Tibial nerve (tissue), 3 donors: ENCODE measurements at regions not wholly inside any gene's neighbourhood (a gene's known extent, or its start where the extent isn't known, plus 50 kb on each side); places are given as distances from the start of the nearest gene placed in this dataset.

Experiments used
- POLR2A ChIP-seq, 2 donors: fragments of 450-650 bp; IDR thresholded peaks; one replicate each; pipeline ENCODE4 v1.6.1; 2017; ENCODE audit warnings: antibody characterized with exemption in 2 of 2, mild to moderate bottlenecking in 2 of 2, moderate library complexity in 2 of 2
- TF ChIP-seq, protein P1 (sequence below), 5 experiments: fragments of 200-600 bp in 3 of 5; fragments of 450-650 bp in 2 of 5; sonication (generic) in 3 of 5; IDR thresholded peaks; one replicate each; pipeline ENCODE4 v1.5.1; 2016 to 2019; ENCODE audit warnings: antibody characterized with exemption in 5 of 5, mild to moderate bottlenecking in 3 of 5, moderate library complexity in 2 of 5

GRCh38 chr18:27478459-27478858 is 293.4 kb upstream of the CHST9 start:
- TF ChIP-seq, protein P1, sequence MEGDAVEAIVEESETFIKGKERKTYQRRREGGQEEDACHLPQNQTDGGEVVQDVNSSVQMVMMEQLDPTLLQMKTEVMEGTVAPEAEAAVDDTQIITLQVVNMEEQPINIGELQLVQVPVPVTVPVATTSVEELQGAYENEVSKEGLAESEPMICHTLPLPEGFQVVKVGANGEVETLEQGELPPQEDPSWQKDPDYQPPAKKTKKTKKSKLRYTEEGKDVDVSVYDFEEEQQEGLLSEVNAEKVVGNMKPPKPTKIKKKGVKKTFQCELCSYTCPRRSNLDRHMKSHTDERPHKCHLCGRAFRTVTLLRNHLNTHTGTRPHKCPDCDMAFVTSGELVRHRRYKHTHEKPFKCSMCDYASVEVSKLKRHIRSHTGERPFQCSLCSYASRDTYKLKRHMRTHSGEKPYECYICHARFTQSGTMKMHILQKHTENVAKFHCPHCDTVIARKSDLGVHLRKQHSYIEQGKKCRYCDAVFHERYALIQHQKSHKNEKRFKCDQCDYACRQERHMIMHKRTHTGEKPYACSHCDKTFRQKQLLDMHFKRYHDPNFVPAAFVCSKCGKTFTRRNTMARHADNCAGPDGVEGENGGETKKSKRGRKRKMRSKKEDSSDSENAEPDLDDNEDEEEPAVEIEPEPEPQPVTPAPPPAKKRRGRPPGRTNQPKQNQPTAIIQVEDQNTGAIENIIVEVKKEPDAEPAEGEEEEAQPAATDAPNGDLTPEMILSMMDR (IDR thresholded peaks at IDR 0.05): no peak
- no peak for TF ChIP-seq POLR2A (IDR thresholded peaks at IDR 0.05)
